ENCODE measurements at regions not wholly inside any gene's neighbourhood (a gene's known extent, or its start where the extent isn't known, plus 50 kb on each side); places are given as distances from the start of the nearest gene placed in this dataset.

- Histone ChIP-seq H4K20me1 (replicated peaks; ENCODE audit: control insufficient read depth, extremely low read depth, insufficient read depth, low read length) (no peaks in the 10 kb centered on the region), H3K4me1 (ENCODE audit: control insufficient read depth, extremely low read depth, insufficient read depth, low read length) (no peaks in the 10 kb centered on the region), H3K9ac (replicated peaks; ENCODE audit: extremely low read depth, insufficient read depth, low read length) (no peak overlapping the region), H3K27me3 (ENCODE audit: control insufficient read depth in 2 of 2, insufficient read depth in 2 of 2, low read length in 2 of 2) (no peaks in the 10 kb centered on the region), H3K36me3 (ENCODE audit: control insufficient read depth in 2 of 2, extremely low read depth in 1 of 2, insufficient read depth in 2 of 2, low read length in 2 of 2) (no peaks in the 10 kb centered on the region), H3K27ac (ENCODE audit: insufficient read depth, low read depth, low read length) (no peak overlapping the region), H3K9me1 (replicated peaks; ENCODE audit: control insufficient read depth, extremely low read depth, insufficient read depth, low read length) (no peaks in the 10 kb centered on the region), H3K79me2 (ENCODE audit: control insufficient read depth, insufficient read depth, low read length) (no peaks in the 10 kb centered on the region), H3K4me3 (replicated peaks in 1 of 3; ENCODE audit: insufficient read depth in 1 of 3, low read depth in 1 of 3, low read length in 3 of 3) (no peak overlapping the region), H2AFZ (ENCODE audit: low read depth, low read length) (no peak overlapping the region), H3K4me2 (ENCODE audit: insufficient read depth, low read length) (no peak overlapping the region), H3K9me3 (replicated peaks; ENCODE audit: control insufficient read depth, insufficient read depth, low read length) (no peaks in the 10 kb centered on the region)
- intact Hi-C loops (cut with micrococcal nuclease) (no loop called here), dilution Hi-C loops (cut with MboI; ENCODE audit: extremely low pct_ligation_motif_present, low sequenced_read_pairs) (no loop called here)
- no peak for DNase-seq (ENCODE audit: low read depth, low spot score)
- BruUV-seq (replicated peaks): no TSS peak
- TF ChIP-seq EZH2 (IDR thresholded peaks at IDR 0.05; ENCODE audit: borderline replicate concordance, low read depth, low read length, severe bottlenecking) (no peak), POLR2AphosphoS5 (IDR thresholded peaks at IDR 0.05; ENCODE audit: insufficient read depth, low read depth, low read length) (no peak), MYC (IDR thresholded peaks at IDR 0.05; ENCODE audit: low read depth, low read length) (no peak), JUN (IDR thresholded peaks at IDR 0.05; ENCODE audit: borderline replicate concordance, insufficient read depth, insufficient read length, low read depth) (no peak), CTCF (IDR thresholded peaks at IDR 0.05; ENCODE audit: extremely low read depth in 1 of 2, insufficient read depth in 1 of 2, low read depth in 1 of 2, low read length in 2 of 2) (no peak), POLR2A (IDR thresholded peaks at IDR 0.05; ENCODE audit: low read depth, low read length) (no peak)
- FAIRE-seq: no peak
- CTCF ChIA-PET: no interaction called here
- POLR2A ChIA-PET: no interaction called here
These were observed 220.2 kb downstream of the EMX2 start for GRCh38 chr10:117762819-117763172.

- POLR2A ChIA-PET: no interaction called here
These were observed 221.0 kb downstream of the EMX2 start for GRCh38 chr10:117763528-117763927.

More at GRCh38 chr10:117763528-117763927, 221.0 kb downstream of the EMX2 start:
- CTCF ChIA-PET: no interaction called here
- Histone ChIP-seq H3K27me3 (ENCODE audit: control insufficient read depth in 2 of 2, insufficient read depth in 2 of 2, low read length in 2 of 2) (no peaks in the 10 kb centered on the region), H3K9me3 (replicated peaks; ENCODE audit: control insufficient read depth, insufficient read depth, low read length) (no peaks in the 10 kb centered on the region), H3K9me1 (replicated peaks; ENCODE audit: control insufficient read depth, extremely low read depth, insufficient read depth, low read length) (no peaks in the 10 kb centered on the region), H3K27ac (ENCODE audit: insufficient read depth, low read depth, low read length) (no peak overlapping the region), H4K20me1 (replicated peaks; ENCODE audit: control insufficient read depth, extremely low read depth, insufficient read depth, low read length) (no peaks in the 10 kb centered on the region), H3K4me2 (ENCODE audit: insufficient read depth, low read length) (no peak overlapping the region), H3K79me2 (ENCODE audit: control insufficient read depth, insufficient read depth, low read length) (no peaks in the 10 kb centered on the region), H3K4me1 (ENCODE audit: control insufficient read depth, extremely low read depth, insufficient read depth, low read length) (no peaks in the 10 kb centered on the region), H3K9ac (replicated peaks; ENCODE audit: extremely low read depth, insufficient read depth, low read length) (no peak overlapping the region), H3K4me3 (replicated peaks in 1 of 3; ENCODE audit: insufficient read depth in 1 of 3, low read depth in 1 of 3, low read length in 3 of 3) (no peak overlapping the region), H3K36me3 (ENCODE audit: control insufficient read depth in 2 of 2, extremely low read depth in 1 of 2, insufficient read depth in 2 of 2, low read length in 2 of 2) (no peaks in the 10 kb centered on the region), H2AFZ (ENCODE audit: low read depth, low read length) (no peak overlapping the region)
- intact Hi-C loops (cut with micrococcal nuclease): no loop called here
- TF ChIP-seq CTCF (IDR thresholded peaks at IDR 0.05; ENCODE audit: extremely low read depth in 1 of 2, insufficient read depth in 1 of 2, low read depth in 1 of 2, low read length in 2 of 2): no peak
- no peak for TF ChIP-seq MYC (IDR thresholded peaks at IDR 0.05; ENCODE audit: low read depth, low read length)
- no peak for TF ChIP-seq EZH2 (IDR thresholded peaks at IDR 0.05; ENCODE audit: borderline replicate concordance, low read depth, low read length, severe bottlenecking)
- TF ChIP-seq POLR2AphosphoS5 (IDR thresholded peaks at IDR 0.05; ENCODE audit: insufficient read depth, low read depth, low read length): no peak
- no peak for TF ChIP-seq FOS (IDR thresholded peaks at IDR 0.05; ENCODE audit: borderline replicate concordance, insufficient read depth, low read length)
- TF ChIP-seq POLR2A (IDR thresholded peaks at IDR 0.05; ENCODE audit: low read depth, low read length): no peak
- BruUV-seq (replicated peaks): no TSS peak
- dilution Hi-C loops (cut with MboI; ENCODE audit: extremely low pct_ligation_motif_present, low sequenced_read_pairs): no loop called here
- FAIRE-seq (no peak), DNase-seq (ENCODE audit: low read depth, low spot score) (no peak)

Data from endothelial cell of umbilical vein (primary cell).